GM12878 (cell line): ENCODE measurements at regions not wholly inside any gene's neighbourhood (a gene's known extent, or its start where the extent isn't known, plus 50 kb on each side); places are given as distances from the start of the nearest gene placed in this dataset.

Experiments used
- ATAC-seq: fragments of 200-7000 bp; cut with Tn5 transposase; 3 replicates; pipeline ENCODE4 v1.9.1; 2020; ENCODE audit warnings: mild to moderate bottlenecking, moderate library complexity
- BruUV-seq: library from RNA; stranded (reverse); fragments of 400-500 nt; replicated peaks from 2 replicates; lab custom pipeline; 2021; lab: Mats Ljungman, UMichigan
- CTCF ChIA-PET: fragments of 300-600 bp; sonication (Branson Sonifier 250); formaldehyde crosslinking; extraction: SDS; loops from one replicate; lab custom pipeline; 2021; ENCODE audit warnings: inconsistent platforms; lab: Yijun Ruan, JAX
- POLR2A ChIA-PET: fragments of 350-600 bp; formaldehyde crosslinking; extraction: SDS; loops from one replicate; lab custom pipeline; 2021; ENCODE audit warnings: inconsistent platforms; lab: Charles Lee
- RAD21 ChIA-PET: fragments of 300-600 bp; sonication (Branson Sonifier 250); formaldehyde crosslinking; loops from one replicate; lab custom pipeline; 2023; ENCODE audit warnings: antibody characterized with exemption; ENCODE audit not compliant: unreplicated experiment; lab: Charles Lee
- SMC1A ChIA-PET: fragments of 300-600 bp; sonication (Branson Sonifier 250); formaldehyde crosslinking; loops from one replicate; lab custom pipeline; 2023; ENCODE audit not compliant: unreplicated experiment, uncharacterized antibody; lab: Charles Lee
- DNase-seq: peaks from one replicate; pipeline ENCODE4 v3.0.0-alpha.2; 2011; ENCODE audit warnings: low read depth, low spot score
- FAIRE-seq: peaks from 3 replicates; lab custom pipeline; 2011; peaks lifted over from hg19 to GRCh38; lab: Jason Lieb, UNC
- H2AFZ ChIP-seq: 2 replicates; pipeline ENCODE4 v1.6.0; 2011; ENCODE audit warnings: low read depth, low read length, control low read depth; ENCODE audit not compliant: control insufficient read depth
- H3K27ac ChIP-seq: 2 replicates; pipeline ENCODE4 v1.5.1; 2011; ENCODE audit warnings: control low read depth; ENCODE audit not compliant: control insufficient read depth, insufficient read depth
- H3K27me3 ChIP-seq, 2 experiments: replicated peaks in 1 of 2; 2 replicates each; pipeline versions ENCODE4 v1.6.0 to v1.6.1; 2011; ENCODE audit warnings: low read length in 1 of 2; ENCODE audit not compliant: control insufficient read depth in 2 of 2, insufficient read depth in 2 of 2
- H3K36me3 ChIP-seq, 2 experiments: 2 replicates each; pipeline ENCODE4 v1.5.1; 2011; ENCODE audit warnings: low read length in 1 of 2; ENCODE audit not compliant: control insufficient read depth in 2 of 2, insufficient read depth in 2 of 2
- H3K4me1 ChIP-seq: 2 replicates; pipeline ENCODE4 v1.6.1; 2011; ENCODE audit warnings: mild to moderate bottlenecking, low read length, moderate library complexity, mixed read lengths; ENCODE audit not compliant: control insufficient read depth, insufficient read depth
- H3K4me2 ChIP-seq: 2 replicates; pipeline ENCODE4 v1.6.0; 2011; ENCODE audit warnings: control low read depth; ENCODE audit not compliant: control insufficient read depth, insufficient read depth
- H3K4me3 ChIP-seq: fragments of 200-600 bp; sonication (generic); 2 replicates; pipeline ENCODE4 v1.5.1; 2016
- H3K79me2 ChIP-seq: 2 replicates; pipeline ENCODE4 v1.6.0; 2011; ENCODE audit warnings: low read length; ENCODE audit not compliant: control insufficient read depth, insufficient read depth
- H3K9ac ChIP-seq: 2 replicates; pipeline ENCODE4 v1.8.0; 2011; ENCODE audit warnings: low read length, control low read depth, mixed read lengths; ENCODE audit not compliant: control insufficient read depth, insufficient read depth
- H3K9me3 ChIP-seq: replicated peaks from 3 replicates; pipeline ENCODE4 v1.5.1; 2011; ENCODE audit warnings: mild to moderate bottlenecking, low read length; ENCODE audit not compliant: control insufficient read depth, insufficient read depth
- H4K20me1 ChIP-seq: 2 replicates; pipeline ENCODE4 v1.6.0; 2011; ENCODE audit not compliant: control insufficient read depth, insufficient read depth
- CHD1 ChIP-seq: IDR thresholded peaks from 2 replicates; pipeline ENCODE4 v1.6.1; 2012; ENCODE audit warnings: low read depth, low read length, improper control_type of control experiment
- EED ChIP-seq: sonication (generic); IDR thresholded peaks from 2 replicates; pipeline ENCODE4 v1.6.1; 2016; ENCODE audit warnings: antibody characterized with exemption, low read depth
- IKZF2 ChIP-seq, 2 experiments: fragments of 450-650 bp; IDR thresholded peaks; 2 replicates each; pipeline ENCODE4 v1.6.1; 2017; ENCODE audit warnings: mild to moderate bottlenecking in 2 of 2, moderate library complexity in 2 of 2
- KDM1A ChIP-seq: fragments of 200-600 bp; sonication (generic); IDR thresholded peaks from 2 replicates; pipeline ENCODE4 v1.6.1; 2016; ENCODE audit warnings: borderline replicate concordance
- NRF1 ChIP-seq: conservative IDR thresholded peaks from 2 replicates; pipeline ENCODE4 v1.6.1; 2011; ENCODE audit warnings: mild to moderate bottlenecking, low read depth, low read length, improper control_type of control experiment
- PRDM15 ChIP-seq: fragments of 450-650 bp; formaldehyde crosslinking; IDR thresholded peaks from 2 replicates; pipeline ENCODE4 v1.4.0; 2020; ENCODE audit warnings: mild to moderate bottlenecking, moderate library complexity
- STAT1 ChIP-seq: fragments of 450-650 bp; conservative IDR thresholded peaks from 2 replicates; pipeline ENCODE4 v1.6.1; 2014; ENCODE audit warnings: antibody characterized with exemption, mild to moderate bottlenecking
- TCF12 ChIP-seq: IDR thresholded peaks from 2 replicates; pipeline ENCODE4 v1.6.1; 2011; ENCODE audit warnings: low read depth, mild to moderate bottlenecking, low read length
- ZBTB4 ChIP-seq: fragments of 450-650 bp; formaldehyde crosslinking; IDR thresholded peaks from 2 replicates; pipeline ENCODE4 v1.4.0; 2022; ENCODE audit warnings: mild to moderate bottlenecking, moderate library complexity
- whole genome bisulfite sequencing: methylation state at CpG from one replicate; pipeline ENCODE4 v1.1.6; 2016; ENCODE audit warnings: low lambda C conversion rate; ENCODE audit not compliant: insufficient replicate concordance, insufficient coverage; ENCODE audit errors: missing lambda C conversion rate; 5-methylcytosine and 5-hydroxymethylcytosine counted together
- in situ Hi-C: fragments of 300-500 bp; cut with MboI; formaldehyde crosslinking; loops from 9 replicates; pipeline ENCODE4 v1.14.3; 2018; ENCODE audit warnings: mixed read lengths
- intact Hi-C: fragments of 100-400 bp; cut with micrococcal nuclease; formaldehyde crosslinking; loops from one replicate; pipeline ENCODE4 v1.14.2; 2022; ENCODE audit not compliant: unreplicated experiment

GRCh38 chr1:228941666-228942065 lies 206.4 kb downstream of the RHOU start:
- ChIA-PET CTCF (no interaction called here), RAD21 (no interaction called here), POLR2A (no interaction called here), SMC1A (no interaction called here)
- no peaks in the 10 kb centered on the region for H3K9me3 ChIP-seq
- H3K36me3 ChIP-seq: no peaks in the 10 kb centered on the region
- H2AFZ ChIP-seq: no peak overlapping the region
- intact Hi-C loops (no loop called here), in situ Hi-C loops (no loop called here)
- H3K4me2 ChIP-seq: no peak overlapping the region
- no peak for ATAC-seq
- no peak overlapping the region for H3K27ac ChIP-seq
- H3K4me1 ChIP-seq: no peaks in the 10 kb centered on the region
- no TSS peak for BruUV-seq
- H3K79me2 ChIP-seq: no peaks in the 10 kb centered on the region
- TF ChIP-seq ZBTB4: no peak
- TF ChIP-seq TCF12: no peak
- no peak for TF ChIP-seq STAT1
- no peak for TF ChIP-seq NRF1
- TF ChIP-seq EED: no peak
- no peak for TF ChIP-seq IKZF2 (IDR thresholded peaks at IDR 0.05)
- no peak for TF ChIP-seq PRDM15 (CRISPR knock-in tag)
- no peak for TF ChIP-seq CHD1
- TF ChIP-seq KDM1A: no peak
- 0% methylated on average over 1 of the region's 1 CpG for WGBS
- no peaks in the 10 kb centered on the region for H4K20me1 ChIP-seq
- FAIRE-seq: no peak
- H3K4me3 ChIP-seq: no peak overlapping the region
- DNase-seq: no peak
- H3K27me3 ChIP-seq: no peaks in the 10 kb centered on the region; a peak in 2 of 4 replicates
- H3K9ac ChIP-seq: no peak overlapping the region
